Upper lobe of left lung (tissue), 4 donors: ENCODE measurements at regions not wholly inside any gene's neighbourhood (a gene's known extent, or its start where the extent isn't known, plus 50 kb on each side); places are given as distances from the start of the nearest gene placed in this dataset.
"Not testable (repeated sequence)": the region's sequence is repeated elsewhere in the genome, so short reads cannot be mapped to it uniquely, and the experiment has no call there.

Experiments
- CTCF ChIP-seq, 6 experiments: fragments of 450-650 bp in 4 of 6; fragments of 200-600 bp in 2 of 6; sonication (generic) in 2 of 6; IDR thresholded peaks; one replicate each; pipeline ENCODE4 v1.5.1; 2016 to 2019; ENCODE audit warnings: antibody characterized with exemption in 6 of 6
- EP300 ChIP-seq, 4 donors: sonication (generic); formaldehyde crosslinking; IDR thresholded peaks; one replicate each; pipeline ENCODE4 v1.5.1; 2017; ENCODE audit warnings: antibody characterized with exemption in 4 of 4, control low read depth in 2 of 4
- POLR2A ChIP-seq, 4 donors: fragments of 450-650 bp; IDR thresholded peaks; one replicate each; pipeline ENCODE4 v1.5.1; 2016 to 2017; ENCODE audit warnings: antibody characterized with exemption in 4 of 4, mild to moderate bottlenecking in 2 of 4
- POLR2AphosphoS5 ChIP-seq, 2 donors: sonication (generic); formaldehyde crosslinking; IDR thresholded peaks; one replicate each; pipeline ENCODE4 v1.5.1; 2017; ENCODE audit warnings: antibody characterized with exemption in 2 of 2

GRCh38 chr11:71705738-71706432 is 123.2 kb upstream of the KRTAP5-11 start:
- TF ChIP-seq CTCF, EP300, POLR2A, POLR2AphosphoS5 (IDR thresholded peaks at IDR 0.05): not testable (repeated sequence)
